GM21825 (cell line): ENCODE measurements at regions not wholly inside any gene's neighbourhood (a gene's known extent, or its start where the extent isn't known, plus 50 kb on each side); places are given as distances from the start of the nearest gene placed in this dataset.

Experiments used
- ATAC-seq: cut with Tn5 transposase; IDR thresholded peaks from one replicate; pipeline ENCODE4 v1.9.1; 2021; ENCODE audit warnings: mild to moderate bottlenecking, moderate library complexity; ENCODE audit not compliant: unreplicated experiment

DNA sequence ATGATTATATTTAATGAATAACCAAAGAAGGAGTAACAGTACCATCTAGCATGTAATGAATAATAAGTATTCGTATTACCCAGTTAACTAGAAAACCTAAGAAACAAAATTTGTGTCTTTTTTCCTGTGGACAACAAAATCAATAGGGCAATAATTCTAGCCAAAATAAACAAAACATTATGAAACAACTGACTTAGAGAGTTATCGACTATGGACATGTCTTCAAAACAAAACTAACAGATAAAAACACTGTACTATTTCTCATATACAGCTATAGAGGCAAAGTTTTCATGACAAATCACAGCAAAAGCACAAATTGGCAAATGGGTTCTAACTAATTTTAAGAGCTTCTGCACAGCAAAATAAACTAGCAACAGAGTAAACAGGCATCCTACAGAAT, 224.1 kb downstream of the ALX1 start:
- no peak for ATAC-seq

DNA sequence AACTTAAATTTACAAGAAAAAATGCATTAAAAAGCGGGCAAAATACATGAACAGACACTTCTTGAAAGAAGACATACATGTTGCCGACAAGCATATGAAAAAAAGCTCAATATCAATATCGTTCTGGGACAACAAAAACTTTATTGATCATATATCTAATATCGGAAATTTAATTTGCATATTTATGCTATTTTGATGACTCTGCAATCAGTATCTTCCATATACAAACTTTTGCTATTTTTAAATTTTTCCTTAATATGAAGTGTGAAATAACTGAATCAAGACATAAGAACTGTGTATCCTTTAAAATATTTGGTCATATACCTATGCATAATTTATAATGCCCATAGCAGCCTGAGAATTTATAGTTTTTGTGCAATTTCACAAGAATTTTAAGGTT, 224.6 kb downstream of the ALX1 start:
- no peak for ATAC-seq

DNA sequence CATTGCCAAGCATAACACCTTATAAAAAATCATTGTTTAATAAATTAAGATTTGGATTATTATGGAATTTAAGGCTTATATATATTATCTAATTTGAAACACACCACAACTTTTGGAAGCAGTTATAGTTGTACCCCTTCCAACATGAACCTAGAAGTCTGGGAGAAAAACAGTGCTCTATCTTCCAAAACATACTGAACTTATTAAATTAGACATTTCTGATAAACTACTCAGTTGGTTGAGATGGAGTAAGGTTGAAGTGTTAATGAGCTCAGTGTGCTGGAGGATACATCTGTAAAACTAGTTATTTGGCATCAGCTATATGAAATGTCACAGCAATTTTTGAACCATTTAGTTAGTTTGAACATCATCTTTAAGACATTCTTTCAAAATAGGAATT, 227.4 kb downstream of the ALX1 start:
- no peak for ATAC-seq

DNA sequence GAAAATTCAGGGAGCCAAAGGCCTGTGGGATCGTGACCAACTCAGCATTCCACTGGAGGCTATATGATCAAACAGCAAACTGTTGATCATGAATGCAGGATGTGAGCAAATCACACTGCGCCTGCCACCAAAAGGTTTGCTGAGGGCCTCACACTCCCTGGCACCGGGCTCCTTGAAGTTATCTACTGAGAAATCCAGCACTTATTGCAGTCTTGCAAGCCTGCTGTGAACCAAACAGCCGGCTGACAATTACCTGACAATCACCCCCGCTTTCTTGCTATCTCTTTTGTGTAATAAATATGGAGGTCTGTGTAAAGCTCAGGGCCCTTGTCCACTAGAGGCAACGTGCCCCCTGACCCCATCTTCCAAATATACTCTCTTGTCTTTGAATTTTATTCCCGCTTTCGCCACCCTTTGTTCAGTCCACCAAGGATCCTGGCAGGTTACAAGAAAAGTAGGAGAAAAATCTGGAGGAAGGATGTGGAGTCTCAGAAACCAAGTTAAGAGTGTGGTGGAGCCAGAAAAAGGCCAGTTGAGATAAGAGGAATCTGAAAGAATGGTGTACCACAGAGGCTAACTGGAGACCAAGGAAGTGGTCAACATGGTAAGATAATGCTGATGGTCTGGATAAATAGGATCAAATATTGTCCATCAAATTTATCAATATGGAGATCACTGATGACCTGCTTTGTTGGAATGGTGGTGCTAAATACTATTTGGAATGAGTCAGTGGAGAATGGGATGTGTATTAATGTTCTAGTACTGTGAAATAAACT, 229.2 kb downstream of the ALX1 start:
- ATAC-seq = peak; percentile 31

DNA sequence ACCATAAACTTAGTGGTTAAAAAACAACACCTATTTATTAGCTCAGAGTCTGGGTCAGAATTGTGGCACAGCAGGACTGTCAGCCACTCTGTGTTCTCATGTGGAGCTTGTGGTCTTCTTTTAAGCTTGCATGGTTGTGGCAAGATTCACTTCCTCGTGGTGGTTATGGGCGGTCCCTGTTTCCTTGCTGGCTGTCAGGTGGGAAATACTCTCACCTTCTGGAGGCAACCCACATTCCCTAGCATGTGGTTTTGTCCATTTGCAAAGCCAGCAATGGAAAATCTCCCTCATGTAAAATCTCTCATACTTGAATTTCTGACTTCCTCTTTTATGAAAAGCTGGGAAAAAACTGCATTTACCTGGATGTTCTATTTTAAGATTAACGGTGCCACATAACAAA, 229.8 kb downstream of the ALX1 start:
- ATAC-seq = peak; percentile 100

DNA sequence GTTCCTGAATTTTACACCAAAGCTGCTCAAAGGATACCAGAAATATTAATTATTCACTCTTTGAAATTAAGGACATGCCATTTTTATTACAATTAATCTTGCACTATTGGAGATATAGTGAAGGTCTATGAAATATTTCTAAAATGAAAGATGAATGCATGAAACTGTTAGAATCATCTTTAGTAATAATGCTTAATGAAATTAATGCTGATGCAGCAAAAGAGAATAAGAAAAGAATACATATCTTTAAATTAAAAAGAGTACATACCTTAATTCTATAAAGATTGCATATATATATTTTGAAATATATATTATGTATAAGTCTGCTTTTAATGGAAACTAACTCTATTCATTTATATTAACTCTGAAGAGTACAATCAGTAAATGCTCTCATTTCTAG, 236.0 kb downstream of the ALX1 start:
- no peak for ATAC-seq

DNA sequence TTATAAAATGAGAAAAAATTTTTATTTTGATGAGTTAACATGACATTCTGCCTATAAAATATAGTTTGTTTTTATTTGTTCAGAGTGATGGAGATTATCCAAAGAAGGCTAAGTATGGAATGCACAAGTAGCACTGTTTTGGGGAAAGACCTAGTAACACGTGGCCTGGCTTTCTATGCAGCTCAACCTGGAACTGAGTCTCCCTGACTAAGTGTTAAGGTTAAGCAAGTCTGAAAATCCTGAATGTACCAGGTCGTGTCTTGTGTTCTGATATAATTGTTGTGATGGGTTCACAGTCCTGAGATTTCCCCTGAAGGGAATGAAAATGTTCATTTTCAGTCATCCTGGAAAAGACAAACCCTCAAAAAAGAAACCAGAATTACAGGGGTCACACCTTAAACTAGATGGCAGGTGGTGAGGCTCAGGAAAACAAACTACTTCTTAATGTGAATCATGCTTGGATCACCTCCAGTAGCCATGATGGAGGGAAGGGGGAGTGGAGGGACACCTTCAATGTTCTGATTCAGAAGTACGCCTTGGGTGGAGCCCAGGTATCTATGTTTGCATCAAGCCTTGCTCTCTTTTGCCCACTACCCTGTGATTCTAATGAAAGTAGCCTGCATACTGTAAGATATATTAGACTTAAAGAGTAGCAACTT, 236.8 kb downstream of the ALX1 start:
- no peak for ATAC-seq

DNA sequence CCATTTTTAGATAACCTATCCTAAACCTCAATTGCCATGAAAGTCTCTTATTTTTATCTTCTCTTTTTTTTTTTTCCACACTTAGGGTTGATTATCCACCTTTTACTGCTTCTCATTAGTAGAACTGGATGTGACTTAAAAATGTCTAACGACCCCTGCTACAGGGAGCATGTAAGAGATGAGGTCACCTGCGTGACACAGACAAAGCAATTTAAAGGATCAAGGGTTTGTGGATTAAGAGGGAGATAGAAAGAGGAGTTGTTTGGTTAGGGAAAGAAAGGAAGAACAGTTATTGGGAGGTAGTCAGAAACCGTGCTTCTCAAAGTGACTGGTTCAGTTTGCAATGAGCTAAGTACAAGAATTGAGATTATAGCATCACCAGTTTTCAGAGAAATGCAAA, 239.1 kb downstream of the ALX1 start:
- ATAC-seq = no peak

DNA sequence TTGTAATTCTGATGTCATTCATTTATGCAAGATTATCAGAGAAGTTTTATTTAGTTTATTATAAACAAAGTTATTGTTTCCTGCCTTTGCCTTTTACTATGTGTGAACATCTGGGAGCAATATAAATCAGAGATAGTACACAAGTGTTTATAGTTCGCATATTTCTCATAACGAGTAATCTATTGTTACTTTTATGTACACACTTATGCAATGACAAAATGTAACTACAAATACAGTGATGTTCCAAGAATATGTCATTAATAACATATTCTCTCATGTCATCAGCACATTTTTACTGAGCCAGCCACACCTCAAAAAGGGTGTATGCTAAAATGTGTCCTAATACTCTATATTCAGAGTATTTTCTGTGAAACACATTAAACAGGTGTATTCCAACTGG, 243.2 kb downstream of the ALX1 start:
- no peak for ATAC-seq

DNA sequence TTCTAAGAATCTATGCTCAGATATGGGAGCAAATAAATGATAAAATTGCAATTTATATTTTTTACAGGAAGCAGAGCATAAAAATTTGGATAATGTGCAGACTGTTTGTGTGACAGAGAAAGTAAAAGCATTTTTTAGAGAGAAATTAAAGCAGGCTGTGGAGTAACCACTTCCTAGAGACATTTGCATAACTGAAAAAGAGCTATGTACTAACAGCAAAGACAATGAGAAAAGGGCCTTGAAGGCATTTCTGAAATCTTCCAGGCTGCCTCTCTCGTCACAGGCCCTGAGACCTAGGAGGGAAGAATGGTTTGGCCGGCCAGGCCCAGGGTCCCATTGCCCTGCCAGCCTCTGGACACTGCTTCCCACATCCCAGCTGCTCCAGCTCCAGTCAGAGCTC, 247.2 kb downstream of the ALX1 start:
- peak; percentile 74 for ATAC-seq

DNA sequence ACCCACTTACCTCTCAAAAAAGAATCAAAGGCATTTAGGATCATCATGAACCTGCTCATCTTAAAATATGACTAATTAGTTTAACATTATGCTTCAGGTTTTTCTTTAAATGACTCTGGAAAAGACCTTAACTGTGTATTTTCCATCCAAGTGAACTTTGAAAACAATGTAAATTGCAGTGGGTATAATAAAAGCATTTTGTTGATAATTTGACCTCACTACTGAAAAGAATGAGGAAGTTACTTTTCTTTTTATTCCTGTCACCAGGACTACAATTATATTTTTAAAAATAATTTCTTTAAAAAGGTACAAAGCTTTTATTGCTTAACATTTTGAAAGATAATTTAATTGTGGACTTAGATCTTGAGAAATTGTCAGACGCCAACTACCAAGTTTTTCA, 249.9 kb downstream of the ALX1 start:
- ATAC-seq = no peak

DNA sequence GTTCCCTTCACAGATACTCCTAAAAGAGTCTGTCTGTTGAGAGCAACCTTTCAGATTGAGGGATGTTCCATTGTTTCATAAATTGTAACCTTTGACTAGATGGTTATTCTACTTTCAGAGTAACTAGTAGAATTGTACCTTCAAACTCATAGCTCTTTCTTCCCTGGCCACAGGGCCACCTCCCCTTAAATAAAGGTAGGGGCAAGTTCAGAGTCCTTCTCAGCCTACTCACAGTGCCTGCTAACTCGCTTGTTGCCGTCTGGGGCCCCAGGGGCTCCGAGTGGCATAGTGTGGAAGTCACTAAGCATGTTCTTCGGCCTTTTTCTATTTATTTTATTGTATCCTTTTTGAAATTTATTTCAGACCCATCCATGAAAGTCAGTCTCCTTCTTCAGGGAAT, 250.4 kb downstream of the ALX1 start:
- no peak for ATAC-seq

DNA sequence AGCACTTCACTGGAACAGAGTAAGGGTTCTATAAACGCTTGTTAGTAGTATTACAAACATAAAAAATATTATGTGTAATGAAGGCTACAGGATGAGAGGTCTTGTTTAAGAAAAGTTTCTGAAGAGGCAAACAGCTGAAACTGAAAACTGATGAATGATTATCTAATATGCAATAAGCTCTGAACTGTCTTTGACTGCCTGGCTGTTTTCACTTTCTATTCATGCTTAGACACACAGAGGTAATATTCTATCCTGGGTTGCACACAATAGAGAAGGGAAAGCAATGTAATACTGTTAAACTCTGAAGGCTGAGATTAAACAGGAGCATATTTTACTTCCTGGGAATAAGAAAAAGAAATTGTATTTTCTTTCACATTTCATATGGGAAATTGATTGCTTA, 251.3 kb downstream of the ALX1 start:
- peak; percentile 95 for ATAC-seq

DNA sequence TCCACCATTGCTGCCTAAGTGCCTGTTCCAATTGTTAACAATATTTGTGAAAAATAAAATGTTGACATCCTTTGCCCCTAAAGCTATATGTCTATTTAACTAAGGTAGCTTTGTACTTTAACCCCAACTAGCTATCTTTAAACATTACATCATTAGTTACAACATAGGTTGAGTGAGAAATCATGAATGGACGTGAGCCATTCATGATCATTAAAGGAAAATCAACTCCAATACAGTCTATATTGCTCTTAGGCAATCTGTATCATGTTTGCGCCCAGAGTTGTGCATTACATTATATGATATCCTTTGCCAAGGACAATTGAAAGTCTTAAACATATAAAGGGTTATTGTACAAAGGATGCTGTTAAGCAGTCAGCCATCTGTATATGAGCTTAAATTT, 269.6 kb downstream of the ALX1 start:
- ATAC-seq = no peak

DNA sequence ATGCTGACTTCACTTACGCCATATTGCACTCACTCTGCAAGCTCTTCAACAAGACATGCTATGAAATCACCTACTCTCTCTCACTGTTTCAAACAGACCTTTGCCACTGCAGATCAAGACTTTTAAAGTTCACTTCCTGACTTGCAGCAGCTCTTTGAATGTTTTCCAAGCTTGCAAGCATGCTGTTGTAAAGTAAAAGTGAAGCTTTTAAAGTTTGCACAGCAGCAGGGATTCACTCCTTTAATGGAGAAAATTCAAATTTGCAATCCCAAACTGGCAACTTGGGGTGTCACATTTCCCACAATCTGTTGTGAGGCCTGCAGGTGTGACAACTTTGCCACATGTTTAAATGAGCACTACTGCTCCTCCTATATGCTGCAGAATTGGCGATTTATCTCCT, 270.9 kb downstream of the ALX1 start:
- no peak for ATAC-seq

DNA sequence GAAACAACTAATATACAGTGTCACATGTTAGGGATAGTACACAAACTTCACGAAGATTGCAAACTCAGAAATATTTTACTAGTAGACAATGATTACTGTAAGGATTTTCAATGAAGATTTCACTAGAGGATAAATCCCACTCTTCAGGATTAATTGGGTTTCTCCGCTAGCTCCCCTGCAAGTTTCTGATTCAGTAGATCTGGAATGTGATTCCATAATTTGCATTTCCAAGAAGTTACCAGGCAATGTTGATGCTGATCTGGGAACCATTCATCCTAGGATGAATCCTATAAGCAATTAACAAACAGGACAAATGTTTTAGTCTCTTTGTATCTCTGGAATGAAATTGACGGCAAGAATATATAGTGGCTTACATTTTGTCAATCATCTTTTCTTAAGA, 272.4 kb downstream of the ALX1 start:
- ATAC-seq = no peak

DNA sequence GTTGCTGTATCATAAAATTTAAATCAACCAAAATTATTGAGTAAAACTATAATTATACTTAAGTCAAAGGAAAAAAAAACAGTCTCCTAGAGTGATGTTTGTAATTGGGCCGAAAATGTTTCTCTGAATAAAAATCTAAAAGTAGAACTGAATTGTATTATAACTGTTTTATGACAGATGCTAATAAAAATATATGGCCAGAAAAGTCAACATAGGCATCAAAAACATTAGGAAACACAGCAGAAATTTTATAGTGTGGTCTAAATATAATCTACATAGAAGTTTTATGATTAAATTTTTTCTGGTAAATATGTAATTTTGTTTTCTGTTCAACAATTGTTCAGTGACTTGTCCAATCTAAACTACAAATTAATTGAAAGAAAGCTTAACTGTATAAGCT, 277.8 kb downstream of the ALX1 start:
- no peak for ATAC-seq

DNA sequence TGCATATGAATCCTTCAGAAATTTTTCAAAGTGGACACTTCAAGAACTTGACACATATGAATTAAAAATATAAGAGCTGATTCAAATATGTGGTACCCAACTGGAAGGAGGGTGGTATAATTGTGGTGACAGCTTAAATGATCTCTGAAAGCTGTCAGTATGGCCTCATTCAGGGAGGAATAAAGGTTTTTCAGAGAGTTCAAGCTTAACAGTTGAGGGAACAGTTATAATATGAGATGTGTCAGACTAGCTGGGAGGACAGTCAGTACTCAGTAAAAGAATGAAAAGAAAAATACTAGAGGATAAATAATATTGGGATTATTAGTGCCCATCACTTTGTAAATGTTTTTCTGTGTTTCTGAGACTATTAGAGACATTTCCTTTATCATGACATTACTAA, 277.5 kb downstream of the RASSF9 start:
- no peak for ATAC-seq

DNA sequence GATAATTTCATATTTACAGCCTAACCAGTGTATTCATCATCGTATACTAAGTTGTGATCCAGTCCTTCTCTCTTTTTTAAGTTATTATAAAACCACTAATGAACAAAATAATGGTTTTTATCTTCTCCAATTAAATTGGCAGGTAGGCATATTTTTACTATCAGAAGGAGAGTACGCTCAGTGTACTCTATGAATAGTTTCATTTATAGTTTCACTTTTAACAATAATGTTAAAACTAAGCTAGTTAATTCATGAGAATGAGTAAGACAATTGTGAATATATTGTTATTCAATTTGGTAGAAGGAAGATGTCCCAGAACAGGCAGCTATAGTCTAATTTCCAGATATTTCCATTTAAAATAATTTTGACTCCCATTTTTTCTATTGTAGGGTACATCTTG, 277.1 kb downstream of the RASSF9 start:
- ATAC-seq = no peak

DNA sequence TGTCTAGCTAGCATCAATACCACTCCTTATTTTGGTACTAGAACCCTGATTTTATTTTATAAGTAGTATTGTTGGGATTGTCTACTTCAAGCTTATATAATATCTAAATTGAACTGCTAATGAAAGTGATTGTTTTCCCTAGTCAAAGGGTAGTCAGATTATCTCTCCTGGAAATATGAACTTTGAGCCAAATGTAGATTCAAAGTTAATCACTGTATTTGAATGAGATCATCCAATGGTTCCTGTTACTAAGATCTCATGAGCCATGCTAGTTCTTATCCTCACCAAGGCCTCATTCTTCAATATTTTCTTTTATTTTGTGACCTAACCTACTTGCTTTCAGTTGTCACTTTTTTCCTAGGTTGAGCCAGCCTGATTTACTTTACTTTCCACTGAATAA, 276.7 kb downstream of the RASSF9 start:
- ATAC-seq = no peak

DNA sequence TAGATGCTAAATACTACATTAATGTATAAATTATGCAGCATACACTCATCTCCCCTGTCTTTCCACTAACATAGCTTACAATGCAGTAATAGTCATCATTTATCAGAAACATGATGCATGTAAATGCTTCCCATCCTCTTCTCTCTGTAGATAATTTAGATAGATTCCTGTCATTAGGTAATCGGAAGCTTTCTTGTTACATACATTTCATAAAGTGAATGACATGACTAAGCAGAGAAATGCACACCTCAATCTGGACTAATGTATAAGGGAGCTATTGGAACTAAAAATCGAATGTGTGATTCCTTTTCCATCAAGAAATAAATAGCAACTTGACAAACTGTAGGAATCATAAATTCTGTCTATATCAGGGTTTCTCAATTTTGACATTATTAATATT, 273.4 kb downstream of the RASSF9 start:
- no peak for ATAC-seq

DNA sequence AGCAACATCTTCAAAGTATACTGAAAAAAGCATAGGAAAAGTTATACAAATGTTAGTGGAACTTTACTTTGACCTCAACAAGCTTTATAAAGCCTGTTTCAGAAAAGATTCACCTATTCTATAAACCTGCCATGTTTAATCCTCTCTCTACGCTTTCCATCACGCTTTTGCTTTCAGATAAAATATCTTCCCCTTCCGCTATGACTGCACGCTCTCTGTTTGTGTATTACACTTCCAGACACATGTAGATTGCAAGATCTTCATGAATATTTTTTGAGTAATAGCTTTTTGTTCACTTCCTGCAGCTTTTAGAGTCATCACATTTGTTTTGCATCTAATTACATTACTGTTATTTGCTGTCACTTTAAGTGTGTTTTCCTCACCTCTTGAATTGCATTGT, 271.4 kb downstream of the RASSF9 start:
- no peak for ATAC-seq
